ENCODE measurements at regions not wholly inside any gene's neighbourhood (a gene's known extent, or its start where the extent isn't known, plus 50 kb on each side); places are given as distances from the start of the nearest gene placed in this dataset.

- no peaks in the 10 kb centered on the region for H3K36me3 ChIP-seq (ENCODE audit: insufficient read depth, low read length)
- H3K4me2 ChIP-seq (ENCODE audit: low read depth, low read length, poor library complexity, severe bottlenecking) = no peak overlapping the region
- H4K20me1 ChIP-seq (ENCODE audit: insufficient read depth, low read depth, low read length) = no peaks in the 10 kb centered on the region
- H3K9me3 ChIP-seq (ENCODE audit: low read length) = no peaks in the 10 kb centered on the region
- no peaks in the 10 kb centered on the region for H3K79me2 ChIP-seq (ENCODE audit: low read length)
- no peak overlapping the region for H3K9ac ChIP-seq (ENCODE audit: low read length)
- DNase-seq = no peak
- no peak overlapping the region for H2AFZ ChIP-seq (ENCODE audit: low read length)
- no peak overlapping the region for H3K27ac ChIP-seq (ENCODE audit: low read length)
- H3K9me2 ChIP-seq (replicated peaks; ENCODE audit: insufficient read depth, low read length) = no peaks in the 10 kb centered on the region
- H3K4me1 ChIP-seq (ENCODE audit: low read length) = no peaks in the 10 kb centered on the region
- no peaks in the 10 kb centered on the region for H3K27me3 ChIP-seq (ENCODE audit: low read length)
- H3K4me3 ChIP-seq (ENCODE audit: low read length) = no peak overlapping the region
Observed at GRCh38 chr9:80143899-80144298, 572.1 kb downstream of the TLE4 start.

GRCh38 chr9:80134487-80134886, 562.7 kb downstream of the TLE4 start:
- H3K4me3 ChIP-seq (ENCODE audit: low read length) = no peak overlapping the region
- no peaks in the 10 kb centered on the region for H3K36me3 ChIP-seq (ENCODE audit: insufficient read depth, low read length)
- no peaks in the 10 kb centered on the region for H3K9me2 ChIP-seq (replicated peaks; ENCODE audit: insufficient read depth, low read length)
- H3K9me3 ChIP-seq (ENCODE audit: low read length) = no peaks in the 10 kb centered on the region
- no peaks in the 10 kb centered on the region for H4K20me1 ChIP-seq (ENCODE audit: insufficient read depth, low read depth, low read length)
- H3K79me2 ChIP-seq (ENCODE audit: low read length) = no peaks in the 10 kb centered on the region
- no peak overlapping the region for H2AFZ ChIP-seq (ENCODE audit: low read length)
- no peaks in the 10 kb centered on the region for H3K4me1 ChIP-seq (ENCODE audit: low read length)
- no peak overlapping the region for H3K9ac ChIP-seq (ENCODE audit: low read length)
- no peaks in the 10 kb centered on the region for H3K27me3 ChIP-seq (ENCODE audit: low read length)
- no peak overlapping the region for H3K4me2 ChIP-seq (ENCODE audit: low read depth, low read length, poor library complexity, severe bottlenecking)
- no peak overlapping the region for H3K27ac ChIP-seq (ENCODE audit: low read length)
- no peak for DNase-seq

DNA sequence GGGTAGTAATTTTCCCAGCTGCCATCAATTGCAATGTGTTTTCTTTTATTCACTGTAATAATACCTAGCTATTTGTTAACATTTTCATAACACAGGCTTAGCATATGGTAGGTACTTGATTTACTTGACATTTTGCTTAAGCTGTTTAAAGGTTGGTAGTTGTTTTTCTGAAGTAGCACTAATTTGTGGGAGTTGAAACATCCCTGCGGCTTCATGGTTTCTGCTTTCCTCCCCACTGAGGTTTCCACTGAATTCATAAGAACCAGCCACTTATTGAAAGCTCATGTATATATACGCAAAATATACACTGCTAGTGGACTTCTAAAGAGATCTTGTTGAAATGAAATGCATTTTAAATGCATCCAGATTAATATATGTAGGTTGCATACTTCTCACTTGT, 559.9 kb downstream of the TLE4 start:
- H3K79me2 ChIP-seq (ENCODE audit: low read length) = no peaks in the 10 kb centered on the region
- H3K4me2 ChIP-seq (ENCODE audit: low read depth, low read length, poor library complexity, severe bottlenecking) = no peak overlapping the region
- H3K27me3 ChIP-seq (ENCODE audit: low read length) = no peaks in the 10 kb centered on the region
- H3K36me3 ChIP-seq (ENCODE audit: insufficient read depth, low read length) = no peaks in the 10 kb centered on the region
- H4K20me1 ChIP-seq (ENCODE audit: insufficient read depth, low read depth, low read length) = no peaks in the 10 kb centered on the region
- no peak overlapping the region for H3K9ac ChIP-seq (ENCODE audit: low read length)
- H3K9me3 ChIP-seq (ENCODE audit: low read length) = no peaks in the 10 kb centered on the region
- DNase-seq = no peak
- H3K27ac ChIP-seq (ENCODE audit: low read length) = no peak overlapping the region
- H3K9me2 ChIP-seq (replicated peaks; ENCODE audit: insufficient read depth, low read length) = no peaks in the 10 kb centered on the region
- no peaks in the 10 kb centered on the region for H3K4me1 ChIP-seq (ENCODE audit: low read length)
- no peak overlapping the region for H3K4me3 ChIP-seq (ENCODE audit: low read length)
- no peak overlapping the region for H2AFZ ChIP-seq (ENCODE audit: low read length)

DNA sequence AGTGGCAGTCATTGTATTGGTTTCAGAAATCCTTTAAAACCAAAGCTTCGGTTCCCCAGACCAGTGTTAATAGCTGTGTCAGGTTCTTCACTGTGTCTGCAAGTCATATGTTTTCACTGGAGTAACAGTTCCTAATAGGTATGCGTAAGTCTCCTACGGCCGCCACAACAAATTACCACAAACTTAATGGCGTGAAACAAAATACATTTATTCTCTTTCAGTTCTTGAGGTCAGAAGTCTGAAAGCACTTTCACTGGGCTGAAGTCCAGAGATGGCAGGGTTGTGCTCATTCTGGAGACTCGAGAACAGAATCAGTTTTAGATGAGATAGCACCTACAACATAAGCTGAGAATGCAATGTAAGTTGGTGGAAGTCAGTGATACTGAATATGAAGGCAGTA, 556.2 kb downstream of the TLE4 start:
- Histone ChIP-seq H3K9me2 (replicated peaks; ENCODE audit: insufficient read depth, low read length) (no peaks in the 10 kb centered on the region), H3K4me1 (ENCODE audit: low read length) (no peaks in the 10 kb centered on the region), H3K9ac (ENCODE audit: low read length) (no peak overlapping the region), H3K79me2 (ENCODE audit: low read length) (no peaks in the 10 kb centered on the region), H3K4me3 (ENCODE audit: low read length) (no peak overlapping the region), H3K36me3 (ENCODE audit: insufficient read depth, low read length) (no peaks in the 10 kb centered on the region), H3K9me3 (ENCODE audit: low read length) (no peaks in the 10 kb centered on the region), H3K4me2 (ENCODE audit: low read depth, low read length, poor library complexity, severe bottlenecking) (no peak overlapping the region), H3K27ac (ENCODE audit: low read length) (no peak overlapping the region), H2AFZ (ENCODE audit: low read length) (no peak overlapping the region), H4K20me1 (ENCODE audit: insufficient read depth, low read depth, low read length) (no peaks in the 10 kb centered on the region), H3K27me3 (ENCODE audit: low read length) (no peaks in the 10 kb centered on the region)
- no peak for DNase-seq

- H3K4me2 ChIP-seq (ENCODE audit: low read depth, low read length, poor library complexity, severe bottlenecking) = no peak overlapping the region
- no peaks in the 10 kb centered on the region for H3K9me3 ChIP-seq (ENCODE audit: low read length)
- no peak overlapping the region for H3K9ac ChIP-seq (ENCODE audit: low read length)
- no peak overlapping the region for H2AFZ ChIP-seq (ENCODE audit: low read length)
- no peaks in the 10 kb centered on the region for H3K4me1 ChIP-seq (ENCODE audit: low read length)
- no peaks in the 10 kb centered on the region for H4K20me1 ChIP-seq (ENCODE audit: insufficient read depth, low read depth, low read length)
- no peak for DNase-seq
- H3K9me2 ChIP-seq (replicated peaks; ENCODE audit: insufficient read depth, low read length) = no peaks in the 10 kb centered on the region
- H3K4me3 ChIP-seq (ENCODE audit: low read length) = no peak overlapping the region
- H3K36me3 ChIP-seq (ENCODE audit: insufficient read depth, low read length) = no peaks in the 10 kb centered on the region
- H3K27ac ChIP-seq (ENCODE audit: low read length) = no peak overlapping the region
- no peaks in the 10 kb centered on the region for H3K27me3 ChIP-seq (ENCODE audit: low read length)
- H3K79me2 ChIP-seq (ENCODE audit: low read length) = no peaks in the 10 kb centered on the region
Observed at GRCh38 chr9:80125731-80126264, 554.0 kb downstream of the TLE4 start.

GRCh38 chr9:80117031-80117430, 545.3 kb downstream of the TLE4 start:
- no peaks in the 10 kb centered on the region for H3K4me1 ChIP-seq (ENCODE audit: low read length)
- no peaks in the 10 kb centered on the region for H3K27me3 ChIP-seq (ENCODE audit: low read length)
- H3K27ac ChIP-seq (ENCODE audit: low read length) = no peak overlapping the region
- no peaks in the 10 kb centered on the region for H3K79me2 ChIP-seq (ENCODE audit: low read length)
- H3K4me2 ChIP-seq (ENCODE audit: low read depth, low read length, poor library complexity, severe bottlenecking) = no peak overlapping the region
- no peaks in the 10 kb centered on the region for H3K9me2 ChIP-seq (replicated peaks; ENCODE audit: insufficient read depth, low read length)
- no peak for DNase-seq
- H3K36me3 ChIP-seq (ENCODE audit: insufficient read depth, low read length) = no peaks in the 10 kb centered on the region
- no peaks in the 10 kb centered on the region for H3K9me3 ChIP-seq (ENCODE audit: low read length)
- H3K9ac ChIP-seq (ENCODE audit: low read length) = no peak overlapping the region
- no peaks in the 10 kb centered on the region for H4K20me1 ChIP-seq (ENCODE audit: insufficient read depth, low read depth, low read length)
- H3K4me3 ChIP-seq (ENCODE audit: low read length) = no peak overlapping the region
- no peak overlapping the region for H2AFZ ChIP-seq (ENCODE audit: low read length)

- no peak for DNase-seq
- no peak overlapping the region for H3K4me3 ChIP-seq (ENCODE audit: low read length)
- H3K9ac ChIP-seq (ENCODE audit: low read length) = no peak overlapping the region
- no peaks in the 10 kb centered on the region for H3K9me2 ChIP-seq (replicated peaks; ENCODE audit: insufficient read depth, low read length)
- no peak overlapping the region for H3K4me2 ChIP-seq (ENCODE audit: low read depth, low read length, poor library complexity, severe bottlenecking)
- no peak overlapping the region for H3K27ac ChIP-seq (ENCODE audit: low read length)
- H4K20me1 ChIP-seq (ENCODE audit: insufficient read depth, low read depth, low read length) = no peaks in the 10 kb centered on the region
- no peak overlapping the region for H2AFZ ChIP-seq (ENCODE audit: low read length)
- H3K9me3 ChIP-seq (ENCODE audit: low read length) = no peaks in the 10 kb centered on the region
- H3K36me3 ChIP-seq (ENCODE audit: insufficient read depth, low read length) = no peaks in the 10 kb centered on the region
- no peaks in the 10 kb centered on the region for H3K79me2 ChIP-seq (ENCODE audit: low read length)
- H3K4me1 ChIP-seq (ENCODE audit: low read length) = no peaks in the 10 kb centered on the region
- no peaks in the 10 kb centered on the region for H3K27me3 ChIP-seq (ENCODE audit: low read length)
Observed at GRCh38 chr9:80114241-80114640, 542.5 kb downstream of the TLE4 start.

DNA sequence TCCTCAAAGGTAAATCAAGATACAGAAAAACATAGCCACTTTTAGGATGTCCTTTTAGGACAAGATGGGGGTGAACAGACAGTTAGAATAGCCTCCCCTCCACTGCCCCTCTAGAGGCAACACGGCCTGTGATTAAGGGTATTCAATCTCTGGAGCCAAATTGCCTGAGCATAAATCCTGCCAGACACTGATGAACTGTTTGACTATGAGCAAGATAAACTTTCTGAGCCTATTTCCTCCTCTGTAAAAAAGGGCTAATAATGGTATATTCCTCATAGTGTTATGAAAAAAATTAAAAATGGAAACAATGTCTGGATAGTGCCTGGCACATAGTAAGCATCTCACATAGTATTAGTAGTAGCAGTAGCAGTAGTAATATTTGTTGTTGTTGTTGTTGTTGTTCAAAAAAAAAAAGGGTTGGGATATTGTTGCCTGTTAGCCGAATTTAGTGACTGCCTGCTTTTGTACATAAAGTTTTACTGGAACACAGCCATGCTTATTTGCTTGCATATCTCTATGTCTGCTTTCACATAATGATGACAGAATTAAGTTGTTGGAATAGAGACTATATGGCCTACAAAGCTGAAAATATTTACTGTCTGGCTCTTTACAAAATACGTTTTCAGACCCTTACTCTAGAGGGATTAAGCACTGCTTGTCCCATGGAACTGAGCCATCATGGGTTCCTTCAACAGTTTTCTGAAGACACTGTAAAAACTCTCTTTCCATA, 536.3 kb downstream of the TLE4 start:
- no peaks in the 10 kb centered on the region for H3K36me3 ChIP-seq (ENCODE audit: insufficient read depth, low read length)
- H3K4me1 ChIP-seq (ENCODE audit: low read length) = no peaks in the 10 kb centered on the region

More for the DNA sequence above, 536.3 kb downstream of the TLE4 start:
- Histone ChIP-seq H3K4me2 (ENCODE audit: low read depth, low read length, poor library complexity, severe bottlenecking) (no peak overlapping the region), H3K9me3 (ENCODE audit: low read length) (no peaks in the 10 kb centered on the region), H2AFZ (ENCODE audit: low read length) (no peak overlapping the region), H3K79me2 (ENCODE audit: low read length) (no peaks in the 10 kb centered on the region), H3K27me3 (ENCODE audit: low read length) (no peaks in the 10 kb centered on the region), H4K20me1 (ENCODE audit: insufficient read depth, low read depth, low read length) (no peaks in the 10 kb centered on the region), H3K4me3 (ENCODE audit: low read length) (no peak overlapping the region), H3K9ac (ENCODE audit: low read length) (no peak overlapping the region), H3K27ac (ENCODE audit: low read length) (no peak overlapping the region), H3K9me2 (replicated peaks; ENCODE audit: insufficient read depth, low read length) (no peaks in the 10 kb centered on the region)
- no peak for DNase-seq

Measured in Karpas-422 (cell line).